Testis (tissue), 2 donors: ENCODE measurements at regions not wholly inside any gene's neighbourhood (a gene's known extent, or its start where the extent isn't known, plus 50 kb on each side); places are given as distances from the start of the nearest gene placed in this dataset.

ENCODE experiments used
- DNase-seq: peaks from one replicate; pipeline ENCODE4 v3.0.0-alpha.2; 2019
- H3K27ac ChIP-seq, 2 donors: fragments of 200-600 bp; sonication (generic); one replicate each; pipeline ENCODE4 v1.5.1; 2019
- H3K27me3 ChIP-seq: fragments of 200-600 bp; sonication (generic); one replicate; pipeline ENCODE4 v1.5.1; 2019
- H3K36me3 ChIP-seq: fragments of 200-600 bp; sonication (generic); one replicate; pipeline ENCODE4 v1.5.1; 2017; ENCODE audit warnings: low read depth; ENCODE audit errors: missing control alignments
- H3K4me1 ChIP-seq: fragments of 200-600 bp; sonication (generic); one replicate; pipeline ENCODE4 v1.5.1; 2019
- H3K4me3 ChIP-seq, 2 donors: fragments of 200-600 bp; sonication (generic); one replicate each; pipeline ENCODE4 v1.5.1; 2017 to 2019
- H3K9me3 ChIP-seq: fragments of 200-600 bp; sonication (generic); one replicate; pipeline ENCODE4 v1.5.1; 2017
- POLR2A ChIP-seq: fragments of 450-650 bp; IDR thresholded peaks from one replicate; pipeline ENCODE4 v1.6.1; 2017; ENCODE audit warnings: antibody characterized with exemption, mild to moderate bottlenecking, moderate library complexity
- WGBS, 2 donors: methylation state at CpG; one replicate each; pipeline ENCODE4 v1.1.5; 2018; 5-methylcytosine and 5-hydroxymethylcytosine counted together
- intact Hi-C: fragments of 100-400 bp; cut with DNase I; formaldehyde crosslinking; loops from one replicate; pipeline ENCODE4 v1.15.1; 2023; ENCODE audit warnings: low total_unique reads
- TF ChIP-seq, protein P1 (sequence below), 3 experiments: fragments of 450-650 bp in 2 of 3; fragments of 200-600 bp in 1 of 3; sonication (generic) in 1 of 3; IDR thresholded peaks; one replicate each; pipeline ENCODE4 v1.5.1; 2016 to 2019; ENCODE audit warnings: antibody characterized with exemption in 3 of 3, mild to moderate bottlenecking in 2 of 3, moderate library complexity in 1 of 3

DNA sequence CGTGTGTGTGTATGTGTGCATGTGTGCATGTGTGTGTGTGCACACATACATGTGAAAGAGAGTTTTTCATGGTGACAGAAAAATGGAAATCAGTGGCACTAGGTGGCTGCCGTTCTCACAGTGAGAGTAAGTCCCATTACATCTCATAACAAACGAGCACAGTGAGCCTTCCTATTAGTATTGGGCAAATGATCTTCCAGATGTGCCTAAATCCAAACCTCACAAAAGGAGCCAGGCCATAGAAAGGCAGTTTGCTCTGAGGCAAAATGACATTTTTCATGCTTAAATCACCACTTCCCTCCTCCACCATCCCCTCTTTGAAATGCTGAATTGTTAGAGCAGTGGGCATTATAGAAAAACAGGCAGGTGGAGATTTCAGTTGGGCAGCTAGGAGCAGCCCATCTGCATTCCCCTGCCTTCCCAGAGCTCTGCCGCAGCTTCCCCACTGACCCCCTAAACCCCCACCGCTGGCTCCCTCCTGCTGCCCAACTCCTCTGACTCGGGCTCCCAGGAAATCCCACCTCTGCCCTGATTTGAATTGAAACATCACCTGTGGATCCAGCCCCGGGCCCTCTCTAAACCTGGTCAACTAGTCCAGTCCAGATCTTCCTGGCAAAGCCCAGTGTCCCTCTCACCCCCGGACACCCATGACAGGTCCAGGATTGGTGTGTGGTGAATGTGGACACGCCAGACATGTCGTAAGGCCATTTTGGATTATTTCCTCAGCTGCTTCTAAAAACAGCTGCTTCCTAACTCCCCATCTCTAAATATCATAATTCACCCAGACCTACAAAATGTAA is 190.5 kb downstream of the SEC16B start:
- no peak for DNase-seq
- Histone ChIP-seq H3K4me3 (no peak overlapping the region), H3K9me3 (no peaks in the 10 kb centered on the region), H3K4me1 (no peaks in the 10 kb centered on the region), H3K27me3 (no peaks in the 10 kb centered on the region), H3K36me3 (no peaks in the 10 kb centered on the region), H3K27ac (no peak overlapping the region)
- no peak for TF ChIP-seq POLR2A
- TF ChIP-seq, protein P1, sequence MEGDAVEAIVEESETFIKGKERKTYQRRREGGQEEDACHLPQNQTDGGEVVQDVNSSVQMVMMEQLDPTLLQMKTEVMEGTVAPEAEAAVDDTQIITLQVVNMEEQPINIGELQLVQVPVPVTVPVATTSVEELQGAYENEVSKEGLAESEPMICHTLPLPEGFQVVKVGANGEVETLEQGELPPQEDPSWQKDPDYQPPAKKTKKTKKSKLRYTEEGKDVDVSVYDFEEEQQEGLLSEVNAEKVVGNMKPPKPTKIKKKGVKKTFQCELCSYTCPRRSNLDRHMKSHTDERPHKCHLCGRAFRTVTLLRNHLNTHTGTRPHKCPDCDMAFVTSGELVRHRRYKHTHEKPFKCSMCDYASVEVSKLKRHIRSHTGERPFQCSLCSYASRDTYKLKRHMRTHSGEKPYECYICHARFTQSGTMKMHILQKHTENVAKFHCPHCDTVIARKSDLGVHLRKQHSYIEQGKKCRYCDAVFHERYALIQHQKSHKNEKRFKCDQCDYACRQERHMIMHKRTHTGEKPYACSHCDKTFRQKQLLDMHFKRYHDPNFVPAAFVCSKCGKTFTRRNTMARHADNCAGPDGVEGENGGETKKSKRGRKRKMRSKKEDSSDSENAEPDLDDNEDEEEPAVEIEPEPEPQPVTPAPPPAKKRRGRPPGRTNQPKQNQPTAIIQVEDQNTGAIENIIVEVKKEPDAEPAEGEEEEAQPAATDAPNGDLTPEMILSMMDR (IDR thresholded peaks at IDR 0.05), result no peak
- intact Hi-C loops, result no loop called here
- WGBS, 2 donors, result 79 to 86% methylated on average over 10 of the region's 10 CpGs

DNA sequence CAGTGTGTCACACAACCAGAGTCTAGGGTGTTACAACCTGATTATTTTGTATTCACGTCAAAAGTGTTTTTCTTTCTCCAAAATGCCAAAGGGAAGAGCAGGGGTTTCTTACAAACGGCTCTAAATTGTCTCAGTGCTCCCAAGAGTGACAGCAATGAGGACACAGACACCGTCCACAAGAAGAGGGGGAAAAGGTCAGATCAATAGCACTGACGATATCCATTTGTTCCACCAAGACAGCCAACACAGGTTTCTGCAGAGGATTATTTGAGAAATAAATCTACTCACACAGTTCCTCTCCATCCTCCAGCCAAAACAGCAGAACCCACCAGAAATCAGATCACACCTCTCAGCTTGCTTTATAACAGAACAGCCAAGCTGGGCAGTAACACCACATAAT is 193.9 kb downstream of the SEC16B start:
- no peaks in the 10 kb centered on the region for H3K9me3 ChIP-seq
- intact Hi-C loops, result no loop called here
- 81 to 86% methylated on average over 4 of the region's 4 CpGs for WGBS, 2 donors
- no peaks in the 10 kb centered on the region for H3K4me1 ChIP-seq
- no peaks in the 10 kb centered on the region for H3K36me3 ChIP-seq
- no peak overlapping the region for H3K4me3 ChIP-seq
- no peak for TF ChIP-seq POLR2A
- TF ChIP-seq, protein P1 (IDR thresholded peaks at IDR 0.05), result no peak
- no peak overlapping the region for H3K27ac ChIP-seq
- no peaks in the 10 kb centered on the region for H3K27me3 ChIP-seq
- no peak for DNase-seq

DNA sequence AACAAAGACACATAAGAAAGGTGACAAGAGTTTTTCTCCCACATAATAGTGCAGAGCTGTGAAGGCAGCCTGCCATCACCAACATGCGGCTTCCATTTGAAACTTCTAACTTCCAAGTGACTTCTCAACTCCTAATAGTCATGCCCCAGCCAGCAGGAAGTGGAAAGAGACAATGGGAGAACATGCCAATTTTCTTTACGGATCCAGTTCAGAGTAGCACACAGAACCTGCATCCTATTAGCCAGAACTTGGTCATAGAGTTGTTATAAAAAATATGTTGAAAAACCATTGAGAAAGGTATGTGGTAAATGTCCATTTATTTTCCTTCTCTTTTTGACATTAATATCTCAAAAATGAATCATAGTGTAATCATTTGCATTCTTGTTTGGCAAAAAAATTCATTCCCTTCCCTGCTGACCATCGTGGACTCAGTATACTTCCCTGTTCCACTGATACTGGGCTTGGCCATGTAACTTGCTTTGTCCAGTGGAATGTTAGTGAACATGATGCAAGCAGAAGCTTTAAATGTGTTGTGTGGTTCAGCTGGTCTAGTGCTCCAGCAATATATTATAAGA is 197.4 kb downstream of the SEC16B start:
- 85 to 87% methylated on average over 3 of the region's 3 CpGs for WGBS, 2 donors
- H3K4me1 ChIP-seq, result no peaks in the 10 kb centered on the region
- no peak for TF ChIP-seq POLR2A
- TF ChIP-seq, protein P1 (IDR thresholded peaks at IDR 0.05), result no peak
- H3K4me3 ChIP-seq, result no peak overlapping the region
- no peaks in the 10 kb centered on the region for H3K9me3 ChIP-seq
- H3K27me3 ChIP-seq, result no peaks in the 10 kb centered on the region
- no peak overlapping the region for H3K27ac ChIP-seq
- intact Hi-C loops, result no loop called here
- DNase-seq, result no peak
- no peaks in the 10 kb centered on the region for H3K36me3 ChIP-seq

DNA sequence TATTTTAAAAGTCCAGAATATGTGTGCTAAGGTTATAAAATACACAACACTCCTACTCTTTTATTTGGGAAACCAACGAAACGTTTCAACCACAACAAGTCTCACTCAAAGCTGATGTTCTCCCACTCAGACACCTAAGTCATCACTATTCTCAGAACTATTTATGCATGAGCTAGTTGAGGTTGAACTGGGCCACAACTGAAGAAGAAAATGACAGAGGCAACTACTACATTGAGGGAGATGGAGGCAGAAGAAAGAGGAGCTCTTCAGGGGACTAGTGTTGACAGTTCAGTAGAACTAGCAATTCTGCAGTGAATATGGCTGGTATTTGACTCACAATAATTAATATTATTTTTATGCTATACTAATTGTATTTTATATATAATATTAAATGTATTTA is 198.2 kb downstream of the SEC16B start:
- Histone ChIP-seq H3K27ac (no peak overlapping the region), H3K9me3 (no peaks in the 10 kb centered on the region), H3K36me3 (no peaks in the 10 kb centered on the region), H3K27me3 (no peaks in the 10 kb centered on the region), H3K4me3 (no peak overlapping the region), H3K4me1 (no peaks in the 10 kb centered on the region)
- intact Hi-C loops, result no loop called here
- TF ChIP-seq, protein P1 (IDR thresholded peaks at IDR 0.05), result no peak
- TF ChIP-seq POLR2A, result no peak
- no peak for DNase-seq
- WGBS, 2 donors, result 89 to 91% methylated on average over 2 of the region's 2 CpGs

DNA sequence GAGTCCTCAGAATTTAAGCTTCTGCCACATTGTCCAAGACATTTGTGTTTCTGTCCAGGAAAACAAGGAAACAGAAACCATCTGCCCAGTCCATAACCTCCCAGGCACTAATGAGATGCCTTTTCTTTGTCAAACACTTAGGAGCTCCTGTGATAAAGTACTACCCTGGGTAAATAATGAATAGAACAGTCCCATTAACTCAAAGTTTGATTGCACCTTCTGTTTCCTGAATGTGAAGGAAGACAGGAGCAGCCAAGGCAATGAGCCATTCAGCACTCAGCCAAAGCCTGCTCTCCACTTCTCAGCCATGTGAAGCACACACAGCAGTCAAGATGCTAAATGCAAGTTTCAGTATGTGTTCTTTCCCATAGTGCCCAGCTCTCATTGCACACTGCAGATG is 199.8 kb downstream of the SEC16B start:
- Histone ChIP-seq H3K27me3 (no peaks in the 10 kb centered on the region), H3K27ac (no peak overlapping the region), H3K4me1 (no peaks in the 10 kb centered on the region), H3K4me3 (no peak overlapping the region), H3K9me3 (no peaks in the 10 kb centered on the region), H3K36me3 (no peaks in the 10 kb centered on the region)
- intact Hi-C loops, result no loop called here
- no peak for TF ChIP-seq POLR2A
- TF ChIP-seq, protein P1 (IDR thresholded peaks at IDR 0.05), result no peak
- DNase-seq, result no peak
